ENCODE measurements at regions not wholly inside any gene's neighbourhood (a gene's known extent, or its start where the extent isn't known, plus 50 kb on each side); places are given as distances from the start of the nearest gene placed in this dataset.

- TF ChIP-seq FOXM1 (IDR thresholded peaks at IDR 0.05; ENCODE audit: borderline replicate concordance, low read depth) (no peak), EGR1 (IDR thresholded peaks at IDR 0.05) (no peak), TEAD4 (IDR thresholded peaks at IDR 0.05) (no peak), NFIC (IDR thresholded peaks at IDR 0.05) (no peak), CEBPB (IDR thresholded peaks at IDR 0.05) (no peak), TCF12 (IDR thresholded peaks at IDR 0.05; ENCODE audit: low read depth) (no peak)
Measured at GRCh38 chr2:139992711-139993345, 1212.6 kb upstream of the NXPH2 start.

- no peak for TF ChIP-seq EP300 (IDR thresholded peaks at IDR 0.05; ENCODE audit: borderline replicate concordance)
- TF ChIP-seq CREB1 (IDR thresholded peaks at IDR 0.05; ENCODE audit: low read depth), result no peak
- no peak for TF ChIP-seq RAD21 (IDR thresholded peaks at IDR 0.05; ENCODE audit: low read depth)
- no peak for TF ChIP-seq FOXM1 (IDR thresholded peaks at IDR 0.05; ENCODE audit: borderline replicate concordance, low read depth)
- no peak for TF ChIP-seq NFIC (IDR thresholded peaks at IDR 0.05)
- TF ChIP-seq TEAD4 (IDR thresholded peaks at IDR 0.05), result no peak
- no peak for TF ChIP-seq REST (IDR thresholded peaks at IDR 0.05; ENCODE audit: low read depth)
- no peak for TF ChIP-seq TCF12 (IDR thresholded peaks at IDR 0.05; ENCODE audit: low read depth)
- no peak for TF ChIP-seq MAX (IDR thresholded peaks at IDR 0.05)
- TF ChIP-seq, protein P1, sequence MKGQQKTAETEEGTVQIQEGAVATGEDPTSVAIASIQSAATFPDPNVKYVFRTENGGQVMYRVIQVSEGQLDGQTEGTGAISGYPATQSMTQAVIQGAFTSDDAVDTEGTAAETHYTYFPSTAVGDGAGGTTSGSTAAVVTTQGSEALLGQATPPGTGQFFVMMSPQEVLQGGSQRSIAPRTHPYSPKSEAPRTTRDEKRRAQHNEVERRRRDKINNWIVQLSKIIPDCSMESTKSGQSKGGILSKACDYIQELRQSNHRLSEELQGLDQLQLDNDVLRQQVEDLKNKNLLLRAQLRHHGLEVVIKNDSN (IDR thresholded peaks at IDR 0.05), result no peak
- no peak for TF ChIP-seq YY1 (IDR thresholded peaks at IDR 0.05; ENCODE audit: low read depth)
- no peak for TF ChIP-seq EGR1 (IDR thresholded peaks at IDR 0.05)
- TF ChIP-seq TAF1 (IDR thresholded peaks at IDR 0.05; ENCODE audit: low read depth), result no peak
- no peak for TF ChIP-seq ZBTB7A (IDR thresholded peaks at IDR 0.05; ENCODE audit: low read depth)
Measured at GRCh38 chr2:139992078-139992477, 1211.9 kb upstream of the NXPH2 start.

- TF ChIP-seq NFIC (IDR thresholded peaks at IDR 0.05) (no peak), CEBPB (IDR thresholded peaks at IDR 0.05) (no peak), YY1 (IDR thresholded peaks at IDR 0.05; ENCODE audit: low read depth) (no peak), ZBTB7A (IDR thresholded peaks at IDR 0.05; ENCODE audit: low read depth) (no peak), MAX (IDR thresholded peaks at IDR 0.05) (no peak), TCF12 (IDR thresholded peaks at IDR 0.05; ENCODE audit: low read depth) (no peak), REST (IDR thresholded peaks at IDR 0.05; ENCODE audit: low read depth) (no peak), TAF1 (IDR thresholded peaks at IDR 0.05; ENCODE audit: low read depth) (no peak), RAD21 (IDR thresholded peaks at IDR 0.05; ENCODE audit: low read depth) (no peak), CREB1 (IDR thresholded peaks at IDR 0.05; ENCODE audit: low read depth) (no peak), FOXM1 (IDR thresholded peaks at IDR 0.05; ENCODE audit: borderline replicate concordance, low read depth) (no peak), EP300 (IDR thresholded peaks at IDR 0.05; ENCODE audit: borderline replicate concordance) (no peak), TEAD4 (IDR thresholded peaks at IDR 0.05) (no peak), EGR1 (IDR thresholded peaks at IDR 0.05) (no peak)
- TF ChIP-seq, protein P1 (IDR thresholded peaks at IDR 0.05), result no peak
Measured at GRCh38 chr2:139990646-139991335, 1210.6 kb upstream of the NXPH2 start.

GRCh38 chr2:139969323-139969722 is 1189.1 kb upstream of the NXPH2 start:
- TF ChIP-seq YY1 (IDR thresholded peaks at IDR 0.05; ENCODE audit: low read depth) (no peak), TCF12 (IDR thresholded peaks at IDR 0.05; ENCODE audit: low read depth) (no peak), RAD21 (IDR thresholded peaks at IDR 0.05; ENCODE audit: low read depth) (no peak), EGR1 (IDR thresholded peaks at IDR 0.05) (no peak), CEBPB (IDR thresholded peaks at IDR 0.05) (no peak), TAF1 (IDR thresholded peaks at IDR 0.05; ENCODE audit: low read depth) (no peak), TEAD4 (IDR thresholded peaks at IDR 0.05) (no peak)
- TF ChIP-seq, protein P1 (IDR thresholded peaks at IDR 0.05), result no peak

GRCh38 chr2:139968588-139968987 is 1188.4 kb upstream of the NXPH2 start:
- TF ChIP-seq YY1 (IDR thresholded peaks at IDR 0.05; ENCODE audit: low read depth) (no peak), RAD21 (IDR thresholded peaks at IDR 0.05; ENCODE audit: low read depth) (no peak), MAX (IDR thresholded peaks at IDR 0.05) (no peak), NFIC (IDR thresholded peaks at IDR 0.05) (no peak), ZBTB7A (IDR thresholded peaks at IDR 0.05; ENCODE audit: low read depth) (no peak), CREB1 (IDR thresholded peaks at IDR 0.05; ENCODE audit: low read depth) (no peak), EGR1 (IDR thresholded peaks at IDR 0.05) (no peak), REST (IDR thresholded peaks at IDR 0.05; ENCODE audit: low read depth) (no peak), CEBPB (IDR thresholded peaks at IDR 0.05) (no peak), EP300 (IDR thresholded peaks at IDR 0.05; ENCODE audit: borderline replicate concordance) (no peak), TAF1 (IDR thresholded peaks at IDR 0.05; ENCODE audit: low read depth) (no peak)
- TF ChIP-seq, protein P1 (IDR thresholded peaks at IDR 0.05), result no peak

Data from Ishikawa (cell line).